Transverse colon (tissue), 4 donors: ENCODE measurements at regions not wholly inside any gene's neighbourhood (a gene's known extent, or its start where the extent isn't known, plus 50 kb on each side); places are given as distances from the start of the nearest gene placed in this dataset.

Source experiments
- DNase-seq: peaks from one replicate; pipeline ENCODE4 v3.0.0-alpha.2; 2019
- H3K27ac ChIP-seq, 4 donors: fragments of 200-600 bp; sonication (generic); 2 replicates each; pipeline ENCODE4 v1.5.1; 2016 to 2018; ENCODE audit warnings: inconsistent platforms in 4 of 4
- H3K27me3 ChIP-seq: fragments of 200-600 bp; sonication (generic); 2 replicates; pipeline ENCODE4 v1.5.1; 2017; ENCODE audit warnings: inconsistent platforms
- H3K36me3 ChIP-seq, 4 donors: fragments of 200-600 bp; sonication (generic); 2 replicates each; pipeline ENCODE4 v1.5.1; 2017 to 2019; ENCODE audit warnings: inconsistent platforms in 4 of 4
- H3K4me1 ChIP-seq, 4 donors: fragments of 200-600 bp; sonication (generic); 2 replicates each; pipeline ENCODE4 v1.5.1; 2017 to 2020; ENCODE audit warnings: inconsistent platforms in 4 of 4
- H3K4me3 ChIP-seq, 4 donors: fragments of 200-600 bp; sonication (generic); 1 replicate in 1 of 4; 2 replicates in 3 of 4; pipeline versions ENCODE4 v1.5.1 to v1.6.1; 2017 to 2019; ENCODE audit warnings: inconsistent platforms in 4 of 4
- H3K9me3 ChIP-seq, 2 donors: fragments of 200-600 bp; sonication (generic); 2 replicates each; pipeline ENCODE4 v1.5.1; 2017 to 2019; ENCODE audit warnings: inconsistent platforms in 2 of 2
- EP300 ChIP-seq: sonication (generic); formaldehyde crosslinking; IDR thresholded peaks from one replicate; pipeline ENCODE4 v1.6.1; 2017; ENCODE audit warnings: antibody characterized with exemption, low read depth
- POLR2A ChIP-seq: fragments of 450-650 bp; IDR thresholded peaks from one replicate; pipeline ENCODE4 v1.6.1; 2016; ENCODE audit warnings: antibody characterized with exemption, mild to moderate bottlenecking, moderate library complexity
- POLR2AphosphoS5 ChIP-seq, 3 donors: sonication (generic); formaldehyde crosslinking; IDR thresholded peaks; one replicate each; pipeline ENCODE4 v1.6.1; 2016; ENCODE audit warnings: antibody characterized with exemption in 3 of 3
- WGBS, 2 donors: methylation state at CpG; one replicate each; pipeline ENCODE4 v1.1.5; 2018; ENCODE audit warnings: low coverage in 1 of 2; 5-methylcytosine and 5-hydroxymethylcytosine counted together
- in situ Hi-C, 4 donors: fragments of 200-750 bp; cut with MboI; loops; one replicate each; pipeline versions ENCODE4 v1.15.0 to v1.15.1; 2017; ENCODE audit warnings: low sequenced_read_pairs in 3 of 4, low pct_ligation_motif_present in 1 of 4, low pct_unique_long_range_greater_than_20kb in 1 of 4
- intact Hi-C: fragments of 100-400 bp; cut with DNase I; formaldehyde crosslinking; loops from one replicate; pipeline ENCODE4 v1.15.1; 2023; ENCODE audit warnings: low total_unique reads
- TF ChIP-seq, protein P1 (sequence below), 5 experiments: fragments of 200-600 bp in 3 of 5; fragments of 450-650 bp in 2 of 5; sonication (generic) in 3 of 5; IDR thresholded peaks; 1 replicate in 2 of 5; 2 replicates in 3 of 5; pipeline ENCODE4 v1.5.1; 2016 to 2017; ENCODE audit warnings: antibody characterized with exemption in 5 of 5, inconsistent platforms in 3 of 5, mild to moderate bottlenecking in 2 of 5, moderate library complexity in 1 of 5

DNA sequence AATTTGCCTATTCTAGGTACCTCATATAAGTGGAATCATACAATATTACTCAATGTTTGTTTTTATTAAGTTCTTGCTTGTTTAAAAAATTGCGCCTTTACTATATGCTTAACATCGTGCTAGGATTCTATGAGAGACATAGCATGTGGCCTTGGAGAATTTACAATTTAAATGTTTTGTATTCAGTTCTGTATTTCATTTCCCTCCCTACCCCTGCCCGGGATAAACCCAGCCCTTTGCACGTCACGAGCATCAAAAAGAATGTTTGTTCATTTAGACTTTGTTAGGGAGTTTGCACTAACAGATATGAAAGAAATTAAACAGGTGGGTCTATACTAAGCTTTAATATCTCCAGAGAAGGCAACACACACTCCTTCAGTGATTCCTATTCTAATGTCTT, 75.7 kb downstream of the C18orf54 start:
- TF ChIP-seq POLR2AphosphoS5 (IDR thresholded peaks at IDR 0.05) (no peak), EP300 (no peak), POLR2A (no peak)
- TF ChIP-seq, protein P1, sequence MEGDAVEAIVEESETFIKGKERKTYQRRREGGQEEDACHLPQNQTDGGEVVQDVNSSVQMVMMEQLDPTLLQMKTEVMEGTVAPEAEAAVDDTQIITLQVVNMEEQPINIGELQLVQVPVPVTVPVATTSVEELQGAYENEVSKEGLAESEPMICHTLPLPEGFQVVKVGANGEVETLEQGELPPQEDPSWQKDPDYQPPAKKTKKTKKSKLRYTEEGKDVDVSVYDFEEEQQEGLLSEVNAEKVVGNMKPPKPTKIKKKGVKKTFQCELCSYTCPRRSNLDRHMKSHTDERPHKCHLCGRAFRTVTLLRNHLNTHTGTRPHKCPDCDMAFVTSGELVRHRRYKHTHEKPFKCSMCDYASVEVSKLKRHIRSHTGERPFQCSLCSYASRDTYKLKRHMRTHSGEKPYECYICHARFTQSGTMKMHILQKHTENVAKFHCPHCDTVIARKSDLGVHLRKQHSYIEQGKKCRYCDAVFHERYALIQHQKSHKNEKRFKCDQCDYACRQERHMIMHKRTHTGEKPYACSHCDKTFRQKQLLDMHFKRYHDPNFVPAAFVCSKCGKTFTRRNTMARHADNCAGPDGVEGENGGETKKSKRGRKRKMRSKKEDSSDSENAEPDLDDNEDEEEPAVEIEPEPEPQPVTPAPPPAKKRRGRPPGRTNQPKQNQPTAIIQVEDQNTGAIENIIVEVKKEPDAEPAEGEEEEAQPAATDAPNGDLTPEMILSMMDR (IDR thresholded peaks at IDR 0.05), result no peak
- H3K27ac ChIP-seq, result no peak overlapping the region
- in situ Hi-C loops, result loop anchor here in 1 of 4 donors (25.0 kb wide), 1 partner anchor 96 kb away; no protein-coding TSS in a partner anchor
- no peaks in the 10 kb centered on the region for H3K9me3 ChIP-seq
- no peak overlapping the region for H3K4me3 ChIP-seq
- intact Hi-C loops, result no loop called here
- WGBS, 2 donors, result 58 to 69% methylated on average over 5 of the region's 5 CpGs
- H3K36me3 ChIP-seq, result no peaks in the 10 kb centered on the region
- DNase-seq, result no peak
- H3K27me3 ChIP-seq, result no peaks in the 10 kb centered on the region
- peaks cover 0 to 6% (median 2%) of the 10 kb centered on the region in 4 donors for H3K4me1 ChIP-seq

DNA sequence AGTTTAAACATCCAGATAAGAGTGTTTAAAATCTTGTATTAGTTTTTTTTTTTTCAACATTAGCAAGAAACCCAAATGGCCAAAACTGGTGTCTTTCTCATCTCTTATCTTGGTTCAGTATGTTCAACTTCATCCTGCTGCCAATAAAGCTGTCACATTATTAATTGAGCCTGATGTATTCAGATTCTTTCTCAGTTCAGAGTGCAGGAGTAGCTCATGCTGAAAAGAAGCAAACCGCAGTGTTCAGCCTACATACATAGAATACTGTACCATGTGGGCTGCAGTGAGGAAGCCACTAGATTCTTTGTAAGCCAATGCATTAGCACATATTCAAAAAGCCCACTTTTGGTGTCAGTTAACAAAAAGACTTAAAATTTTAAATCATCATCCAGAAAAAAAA, 76.2 kb downstream of the C18orf54 start:
- Histone ChIP-seq H3K27ac (no peak overlapping the region), H3K4me3 (no peak overlapping the region), H3K27me3 (no peaks in the 10 kb centered on the region), H3K9me3 (no peaks in the 10 kb centered on the region), H3K36me3 (no peaks in the 10 kb centered on the region), H3K4me1 (peaks cover 0 to 6% (median 2%) of the 10 kb centered on the region in 4 donors)
- in situ Hi-C loops, result loop anchor here in 1 of 4 donors (25.0 kb wide), 1 partner anchor 97 kb away; no protein-coding TSS in a partner anchor
- DNase-seq, result no peak
- WGBS, 2 donors, result 70 to 88% methylated on average over 1 of the region's 1 CpG
- TF ChIP-seq, protein P1 (IDR thresholded peaks at IDR 0.05), result no peak
- TF ChIP-seq EP300 (no peak), POLR2AphosphoS5 (IDR thresholded peaks at IDR 0.05) (no peak), POLR2A (no peak)
- intact Hi-C loops, result no loop called here

DNA sequence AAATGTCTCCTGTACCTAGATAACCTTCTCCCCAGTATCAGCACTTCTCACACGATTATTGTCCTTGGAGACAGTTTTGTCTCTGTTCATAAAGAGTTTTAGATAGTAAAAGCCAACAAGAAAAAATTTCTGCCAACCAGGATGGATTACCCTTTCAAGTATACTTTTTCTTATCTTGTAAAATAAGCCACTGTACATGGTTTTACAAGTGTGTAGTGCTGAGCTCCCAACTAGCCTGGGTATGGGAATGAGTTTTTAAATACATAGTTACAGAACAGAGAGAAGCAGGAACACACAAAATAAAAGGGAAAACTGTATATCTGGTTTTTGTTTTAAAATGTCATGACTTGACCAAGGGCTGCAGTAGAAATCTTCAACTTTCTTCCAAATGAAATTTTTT, 76.7 kb downstream of the C18orf54 start:
- no peak for DNase-seq
- Histone ChIP-seq H3K36me3 (no peaks in the 10 kb centered on the region), H3K4me1 (peaks cover 0 to 6% (median 2%) of the 10 kb centered on the region in 4 donors), H3K4me3 (no peak overlapping the region), H3K9me3 (no peaks in the 10 kb centered on the region), H3K27ac (no peak overlapping the region), H3K27me3 (no peaks in the 10 kb centered on the region)
- in situ Hi-C loops (loop anchor here in 1 of 4 donors (25.0 kb wide), 1 partner anchor 97 kb away; no protein-coding TSS in a partner anchor), intact Hi-C loops (no loop called here)
- 42 to 50% methylated on average over 1 of the region's 1 CpG for WGBS, 2 donors
- TF ChIP-seq POLR2A, result no peak
- no peak for TF ChIP-seq EP300
- no peak for TF ChIP-seq POLR2AphosphoS5 (IDR thresholded peaks at IDR 0.05)
- TF ChIP-seq, protein P1 (IDR thresholded peaks at IDR 0.05), result no peak

DNA sequence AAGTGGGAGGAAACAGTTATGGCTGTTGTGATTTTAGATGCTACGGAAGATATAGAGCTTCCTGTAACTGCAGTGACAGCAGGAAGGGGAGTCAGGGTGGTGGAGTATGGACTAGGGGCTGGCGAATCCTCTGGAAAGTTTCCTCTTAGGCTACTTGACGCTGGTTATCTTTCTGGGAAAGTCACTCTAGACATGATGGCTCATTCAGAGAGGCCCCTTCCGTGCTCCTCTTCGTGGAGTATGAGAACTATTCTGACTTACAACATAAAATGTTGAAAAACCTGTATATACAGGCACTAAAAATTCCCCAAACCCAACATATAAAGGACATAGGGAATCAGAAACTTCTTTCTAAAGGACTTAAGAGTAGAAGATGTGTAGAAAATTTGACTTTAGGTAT, 78.8 kb downstream of the C18orf54 start:
- H3K9me3 ChIP-seq, result no peaks in the 10 kb centered on the region
- H3K4me3 ChIP-seq, result no peak overlapping the region
- intact Hi-C loops (no loop called here), in situ Hi-C loops (loop anchor here in 1 of 4 donors (25.0 kb wide), 1 partner anchor 99 kb away; no protein-coding TSS in a partner anchor)
- TF ChIP-seq, protein P1 (IDR thresholded peaks at IDR 0.05), result no peak
- TF ChIP-seq POLR2AphosphoS5 (IDR thresholded peaks at IDR 0.05), result no peak
- TF ChIP-seq EP300, result no peak
- TF ChIP-seq POLR2A, result no peak
- peaks cover 0 to 6% (median 0%) of the 10 kb centered on the region in 4 donors for H3K4me1 ChIP-seq
- no peak overlapping the region for H3K27ac ChIP-seq
- no peaks in the 10 kb centered on the region for H3K27me3 ChIP-seq
- DNase-seq, result no peak
- H3K36me3 ChIP-seq, result no peaks in the 10 kb centered on the region
- WGBS, 2 donors, result 76% methylated on average over 5 of the region's 5 CpGs; no CpG with 5 or more reads in 1 of the 2 donors
